RWPE1 (cell line): ENCODE measurements at regions not wholly inside any gene's neighbourhood (a gene's known extent, or its start where the extent isn't known, plus 50 kb on each side); places are given as distances from the start of the nearest gene placed in this dataset.

ENCODE experiments used
- CTCF ChIA-PET: fragments of 350-600 bp; sonication (Branson Sonifier 250); formaldehyde crosslinking; extraction: SDS; loops from one replicate; lab custom pipeline; 2021; lab: Yijun Ruan, JAX
- POLR2A ChIA-PET: fragments of 400-600 bp; formaldehyde crosslinking; extraction: SDS; loops from one replicate; lab custom pipeline; 2020; ENCODE audit warnings: antibody characterized with exemption; ENCODE audit not compliant: low non-redundant PET; lab: Yijun Ruan, JAX
- DNase-seq: peaks from one replicate; pipeline ENCODE4 v3.0.0; 2012; ENCODE audit warnings: low spot score
- H3K27ac ChIP-seq: fragments of 450-650 bp; 2 replicates; pipeline ENCODE4 v1.5.1; 2017
- CTCF ChIP-seq: fragments of 450-650 bp; conservative IDR thresholded peaks from 2 replicates; pipeline ENCODE4 v1.5.1; 2017; ENCODE audit warnings: low read depth, mild to moderate bottlenecking

GRCh38 chrX:86887341-86887740 lies 630.3 kb upstream of the KLHL4 start:
- H3K27ac ChIP-seq = no peak overlapping the region
- TF ChIP-seq CTCF = no peak
- DNase-seq = no peak
- POLR2A ChIA-PET = no interaction called here
- CTCF ChIA-PET = no interaction called here

GRCh38 chrX:86910027-86910426 lies 607.6 kb upstream of the KLHL4 start:
- POLR2A ChIA-PET = no interaction called here
- TF ChIP-seq CTCF = no peak

DNA sequence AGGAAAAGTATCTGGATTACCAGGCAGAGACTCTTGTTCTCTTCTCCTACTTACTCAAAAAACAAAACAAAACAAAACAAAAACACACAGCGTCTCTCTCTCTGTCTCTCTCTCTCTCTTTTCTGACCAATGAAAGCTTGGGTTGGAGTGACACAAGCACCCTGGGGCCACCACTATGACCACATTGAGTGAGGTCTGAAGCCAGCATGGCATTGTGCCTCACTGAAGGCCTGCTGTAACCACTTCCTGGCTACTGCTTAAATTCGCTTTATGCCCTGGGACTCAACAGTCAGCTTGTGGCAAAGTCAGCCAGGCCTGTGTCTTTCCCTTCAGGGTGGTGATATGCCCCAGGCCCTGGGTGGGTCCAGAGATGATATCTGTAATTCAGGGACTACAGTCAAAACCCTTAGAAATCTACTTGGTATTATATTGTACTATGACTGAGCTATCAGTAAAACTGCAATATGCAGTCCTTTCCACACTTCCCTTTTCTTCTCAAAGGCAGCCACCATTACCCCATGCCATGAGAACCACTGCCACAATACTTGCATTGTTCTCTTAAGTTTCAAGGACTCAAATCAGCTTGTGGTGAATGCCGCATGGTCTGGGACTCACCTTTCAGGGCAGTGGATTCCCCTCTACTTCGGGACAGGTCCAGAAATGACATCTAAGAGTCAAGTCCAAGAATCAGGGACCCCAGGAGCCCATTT lies 606.8 kb upstream of the KLHL4 start:
- TF ChIP-seq CTCF = no peak
- DNase-seq = no peak
- ChIA-PET CTCF (interaction anchor here (0.6 kb wide), 2 partner anchors 37 to 1098 kb away, joined by 5 read pairs; no protein-coding TSS in a partner anchor), POLR2A (no interaction called here)
- no peak overlapping the region for H3K27ac ChIP-seq

More at GRCh38 chrX:86910027-86910426, 607.6 kb upstream of the KLHL4 start:
- H3K27ac ChIP-seq = no peak overlapping the region
- DNase-seq = no peak
- CTCF ChIA-PET = no interaction called here

GRCh38 chrX:86914569-86914968 lies 603.0 kb upstream of the KLHL4 start:
- POLR2A ChIA-PET = no interaction called here
- CTCF ChIA-PET = no interaction called here

GRCh38 chrX:86917959-86918358 lies 599.6 kb upstream of the KLHL4 start:
- POLR2A ChIA-PET = no interaction called here
- CTCF ChIA-PET = no interaction called here
- TF ChIP-seq CTCF = no peak
- H3K27ac ChIP-seq = no peak overlapping the region
- DNase-seq = no peak

More at GRCh38 chrX:86914569-86914968, 603.0 kb upstream of the KLHL4 start:
- DNase-seq = no peak
- no peak overlapping the region for H3K27ac ChIP-seq
- TF ChIP-seq CTCF = no peak

DNA sequence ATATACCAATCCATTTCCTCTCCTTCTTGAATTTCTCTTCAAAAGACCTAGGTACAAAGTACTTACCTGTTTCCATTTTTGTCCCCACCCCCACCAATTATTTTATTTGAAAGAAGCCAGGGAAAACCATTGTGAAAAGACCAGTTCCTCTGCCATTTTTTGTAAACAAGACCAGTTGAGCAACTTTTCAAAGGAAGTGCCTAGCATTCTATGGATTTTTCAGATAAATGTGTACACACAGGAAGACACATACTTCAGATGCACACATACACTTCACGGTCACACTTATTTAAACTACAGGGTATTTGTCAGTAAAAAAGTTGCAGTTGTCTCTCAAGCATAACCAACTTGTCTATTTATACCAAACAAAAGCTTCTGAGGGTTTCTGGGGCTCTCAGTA lies 587.2 kb upstream of the KLHL4 start:
- DNase-seq = no peak
- ChIA-PET CTCF (no interaction called here), POLR2A (no interaction called here)
- TF ChIP-seq CTCF = no peak
- H3K27ac ChIP-seq = no peak overlapping the region
